Glutamatergic neuron (in vitro differentiated cells): ENCODE measurements at regions not wholly inside any gene's neighbourhood (a gene's known extent, or its start where the extent isn't known, plus 50 kb on each side); places are given as distances from the start of the nearest gene placed in this dataset.

ENCODE experiments used
- DNase-seq: peaks from one replicate; pipeline ENCODE4 v3.0.0; 2022
- H3K27ac Mint-ChIP-seq: one replicate; pipeline ENCODE4 v1.8.0; 2020; ENCODE audit warnings: mild to moderate bottlenecking, mixed read lengths, inconsistent platforms; ENCODE audit not compliant: unreplicated experiment
- H3K27me3 Mint-ChIP-seq: one replicate; pipeline ENCODE4 v1.8.0; 2020; ENCODE audit warnings: mild to moderate bottlenecking, moderate library complexity, mixed read lengths, inconsistent platforms; ENCODE audit not compliant: unreplicated experiment
- H3K36me3 Mint-ChIP-seq: one replicate; pipeline ENCODE4 v1.8.0; 2020; ENCODE audit warnings: mild to moderate bottlenecking, mixed read lengths, inconsistent platforms; ENCODE audit not compliant: unreplicated experiment
- H3K4me1 Mint-ChIP-seq: one replicate; pipeline ENCODE4 v1.8.0; 2020; ENCODE audit warnings: mild to moderate bottlenecking, low read depth, mixed read lengths, inconsistent platforms; ENCODE audit not compliant: unreplicated experiment
- H3K4me3 Mint-ChIP-seq: one replicate; pipeline ENCODE4 v1.8.0; 2020; ENCODE audit warnings: mild to moderate bottlenecking, mixed read lengths, inconsistent platforms; ENCODE audit not compliant: unreplicated experiment
- H3K9me3 Mint-ChIP-seq: one replicate; pipeline ENCODE4 v1.8.0; 2020; ENCODE audit warnings: mild to moderate bottlenecking, moderate library complexity, mixed read lengths, inconsistent platforms; ENCODE audit not compliant: unreplicated experiment
- CTCF ChIP-seq: fragments of 200-600 bp; sonication (generic); IDR thresholded peaks from one replicate; pipeline ENCODE4 v1.5.0; 2021; ENCODE audit not compliant: partially characterized antibody, unreplicated experiment

DNA sequence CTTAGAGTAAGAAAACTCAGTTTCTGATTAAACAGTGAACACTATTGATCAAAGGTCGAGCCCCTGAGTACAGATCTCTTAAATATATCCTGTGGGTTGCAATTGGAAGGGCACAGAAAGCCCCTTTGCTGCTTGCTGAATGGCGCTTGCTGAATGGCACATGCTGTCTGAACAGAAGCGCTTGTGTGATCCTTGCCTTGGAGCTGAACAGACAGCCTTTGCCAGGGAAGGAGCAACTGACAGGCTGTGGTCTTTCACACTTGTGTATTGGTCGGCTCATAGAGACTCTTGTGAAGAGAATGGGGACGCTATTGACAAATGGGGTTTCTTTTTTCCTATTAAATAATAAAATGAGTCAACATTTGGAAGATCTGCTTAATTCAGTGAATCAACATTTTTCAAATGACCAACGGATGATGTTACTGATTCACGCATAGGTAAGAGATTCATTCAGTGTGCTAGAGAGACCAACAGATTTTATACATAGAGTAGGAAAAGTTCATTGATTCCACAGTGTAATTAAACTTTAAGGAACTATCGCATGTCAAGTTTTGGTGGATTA, 99.4 kb upstream of the TNS3 start:
- no peaks in the 10 kb centered on the region for H3K27me3 Mint-ChIP-seq
- peaks cover 4% of the 10 kb centered on the region for H3K36me3 Mint-ChIP-seq
- H3K4me3 Mint-ChIP-seq = no peak overlapping the region
- no peaks in the 10 kb centered on the region for H3K9me3 Mint-ChIP-seq
- peaks cover 3% of the 10 kb centered on the region for H3K4me1 Mint-ChIP-seq
- H3K27ac Mint-ChIP-seq = no peak overlapping the region
- DNase-seq = no peak
- no peak for TF ChIP-seq CTCF

GRCh38 chr7:47678641-47679380, 96.9 kb upstream of the TNS3 start:
- H3K36me3 Mint-ChIP-seq = peaks cover 4% of the 10 kb centered on the region
- H3K4me1 Mint-ChIP-seq = peaks cover 3% of the 10 kb centered on the region
- DNase-seq = no peak
- no peaks in the 10 kb centered on the region for H3K27me3 Mint-ChIP-seq
- H3K9me3 Mint-ChIP-seq = no peaks in the 10 kb centered on the region
- TF ChIP-seq CTCF = no peak
- H3K27ac Mint-ChIP-seq = no peak overlapping the region
- H3K4me3 Mint-ChIP-seq = no peak overlapping the region

GRCh38 chr7:47677664-47678063, 95.8 kb upstream of the TNS3 start:
- peaks cover 3% of the 10 kb centered on the region for H3K4me1 Mint-ChIP-seq
- no peak overlapping the region for H3K27ac Mint-ChIP-seq

GRCh38 chr7:47677093-47677492, 95.2 kb upstream of the TNS3 start:
- H3K4me1 Mint-ChIP-seq = peaks cover 3% of the 10 kb centered on the region
- H3K9me3 Mint-ChIP-seq = no peaks in the 10 kb centered on the region
- no peak for TF ChIP-seq CTCF
- H3K27me3 Mint-ChIP-seq = peaks cover 2% of the 10 kb centered on the region
- no peak overlapping the region for H3K27ac Mint-ChIP-seq
- no peak overlapping the region for H3K4me3 Mint-ChIP-seq
- no peak for DNase-seq
- H3K36me3 Mint-ChIP-seq = peaks cover 4% of the 10 kb centered on the region

More at GRCh38 chr7:47677664-47678063, 95.8 kb upstream of the TNS3 start:
- TF ChIP-seq CTCF = no peak
- Mint-ChIP-seq H3K9me3 (no peaks in the 10 kb centered on the region), H3K36me3 (peaks cover 4% of the 10 kb centered on the region), H3K27me3 (peaks cover 2% of the 10 kb centered on the region), H3K4me3 (no peak overlapping the region)
- DNase-seq = no peak

DNA sequence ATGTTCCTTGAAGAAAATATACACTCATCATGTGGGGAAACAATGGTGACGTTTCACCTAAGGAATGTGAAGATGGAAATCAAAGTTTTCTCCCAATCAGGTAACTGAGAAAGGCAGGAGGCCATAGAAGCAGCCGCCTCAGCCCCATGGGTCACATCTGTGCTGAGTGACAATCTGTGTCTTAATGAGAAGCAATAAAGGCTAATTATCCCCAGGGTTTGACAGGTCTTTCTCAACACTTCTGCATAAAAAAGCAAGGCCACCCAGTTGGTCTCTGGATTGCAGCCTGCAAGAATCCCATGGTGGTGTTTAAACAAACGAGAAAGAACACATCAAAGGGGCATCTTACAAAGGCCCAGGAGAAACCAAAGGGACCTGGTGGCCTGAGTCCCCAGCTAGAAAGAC, 91.1 kb upstream of the TNS3 start:
- Mint-ChIP-seq H3K27ac (no peak overlapping the region), H3K9me3 (no peaks in the 10 kb centered on the region), H3K27me3 (peaks cover 2% of the 10 kb centered on the region), H3K4me3 (no peak overlapping the region), H3K36me3 (peaks cover 4% of the 10 kb centered on the region), H3K4me1 (peaks cover 3% of the 10 kb centered on the region)
- no peak for DNase-seq
- TF ChIP-seq CTCF = no peak
